Fibroblast of lung (primary cell): ENCODE measurements at regions not wholly inside any gene's neighbourhood (a gene's known extent, or its start where the extent isn't known, plus 50 kb on each side); places are given as distances from the start of the nearest gene placed in this dataset.

Source experiments
- DNase-seq, 2 donors: peaks; one replicate each; pipeline versions ENCODE4 v3.0.0 to v3.0.0-alpha.2; 2010; ENCODE audit warnings: low read depth in 2 of 2
- H2AFZ ChIP-seq: 2 replicates; pipeline ENCODE4 v1.5.1; 2012; ENCODE audit warnings: low read length, control low read depth, inconsistent platforms
- H3K27ac ChIP-seq: 2 replicates; pipeline ENCODE4 v1.5.1; 2011; ENCODE audit warnings: low read length, control low read depth; ENCODE audit not compliant: insufficient read depth
- H3K27me3 ChIP-seq: 2 replicates; pipeline ENCODE4 v1.5.1; 2011; ENCODE audit warnings: mild to moderate bottlenecking, low read length; ENCODE audit not compliant: control insufficient read depth, insufficient read depth
- H3K36me3 ChIP-seq: 2 replicates; pipeline ENCODE4 v1.5.1; 2011; ENCODE audit warnings: low read length; ENCODE audit not compliant: control insufficient read depth, insufficient read depth
- H3K4me1 ChIP-seq: 2 replicates; pipeline ENCODE4 v1.5.1; 2011; ENCODE audit warnings: low read length; ENCODE audit not compliant: control insufficient read depth, insufficient read depth; ENCODE audit errors: extremely low read depth
- H3K4me2 ChIP-seq: 2 replicates; pipeline ENCODE4 v1.5.1; 2011; ENCODE audit warnings: low read length, control low read depth; ENCODE audit not compliant: insufficient read depth; ENCODE audit errors: extremely low read depth
- H3K4me3 ChIP-seq, 4 experiments: fragments of 200-600 bp in 1 of 4; sonication (generic) in 1 of 4; replicated peaks in 1 of 4; 2 replicates each; pipeline ENCODE4 v1.5.1; 2011 to 2016; ENCODE audit warnings: low read length in 4 of 4, low read depth in 3 of 4, mild to moderate bottlenecking in 3 of 4, control low read depth in 2 of 4, inconsistent platforms in 1 of 4, mixed read lengths in 1 of 4; ENCODE audit not compliant: insufficient read depth in 1 of 4; ENCODE audit errors: control extremely low read depth in 1 of 4
- H3K79me2 ChIP-seq: 2 replicates; pipeline ENCODE4 v1.5.1; 2012; ENCODE audit warnings: mild to moderate bottlenecking, low read length, inconsistent platforms; ENCODE audit not compliant: control insufficient read depth, insufficient read depth
- H3K9ac ChIP-seq: 2 replicates; pipeline ENCODE4 v1.5.1; 2011; ENCODE audit warnings: mild to moderate bottlenecking, low read length, control low read depth; ENCODE audit not compliant: insufficient read depth
- H3K9me3 ChIP-seq: 2 replicates; pipeline ENCODE4 v1.5.1; 2012; ENCODE audit warnings: low read depth, low read length; ENCODE audit not compliant: control insufficient read depth, insufficient read depth
- H4K20me1 ChIP-seq: 2 replicates; pipeline ENCODE4 v1.5.1; 2011; ENCODE audit warnings: low read length; ENCODE audit not compliant: control insufficient read depth, insufficient read depth; ENCODE audit errors: extremely low read depth
- CTCF ChIP-seq, 2 donors: IDR thresholded peaks in 1 of 2; conservative IDR thresholded peaks in 1 of 2; 1 replicate in 1 of 2; 2 replicates in 1 of 2; pipeline ENCODE4 v1.5.1; 2011 to 2012; ENCODE audit warnings: low read length in 2 of 2, control low read depth in 1 of 2, inconsistent platforms in 1 of 2, low read depth in 1 of 2, mild to moderate bottlenecking in 1 of 2
- EZH2 ChIP-seq: IDR thresholded peaks from 2 replicates; pipeline ENCODE4 v1.5.1; 2012; ENCODE audit warnings: low read length, control low read depth, mild to moderate bottlenecking; ENCODE audit errors: missing control alignments

DNA sequence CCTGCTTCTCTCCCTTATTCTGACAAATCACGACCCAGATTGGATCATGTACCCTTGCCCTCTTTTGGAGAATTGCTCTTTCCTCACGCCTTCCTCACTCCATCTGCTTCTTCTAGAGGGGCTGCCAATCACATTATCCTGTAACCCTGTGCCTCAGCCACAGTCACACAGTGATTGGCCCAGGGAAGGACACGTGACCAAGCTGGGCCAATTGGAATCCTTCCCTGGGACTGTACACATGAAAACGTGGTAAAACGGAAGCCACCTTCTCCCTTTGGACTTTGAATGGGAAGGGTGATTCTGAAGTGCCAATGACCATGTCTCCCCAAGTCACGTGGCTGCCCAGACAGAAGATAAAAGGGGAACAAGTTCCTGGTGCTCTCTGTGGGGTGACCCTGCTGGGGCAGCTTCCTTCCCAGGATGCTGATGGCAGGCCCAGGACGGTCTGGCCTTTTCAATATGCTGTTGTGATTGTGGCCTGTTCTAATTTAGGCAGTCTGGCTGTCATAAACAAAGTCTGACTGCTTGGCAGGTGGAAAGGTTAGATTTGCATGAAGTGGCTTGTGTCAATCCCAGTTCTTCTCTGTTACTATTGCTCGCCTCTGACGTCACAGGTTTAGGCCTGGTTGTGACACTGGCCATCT lies 92.9 kb downstream of the UBIAD1 start:
- TF ChIP-seq CTCF (conservative IDR thresholded peaks at IDR 0.05 in 1 of 2, IDR thresholded peaks at IDR 0.05 in 1 of 2; ENCODE audit: low read depth in 1 of 2, low read length in 2 of 2) (no peak), EZH2 (no peak)
- Histone ChIP-seq H4K20me1 (no peaks in the 10 kb centered on the region), H3K9ac (no peak overlapping the region), H3K4me3 (no peak overlapping the region), H3K4me1 (no peaks in the 10 kb centered on the region), H3K27ac (no peak overlapping the region), H3K36me3 (no peaks in the 10 kb centered on the region), H2AFZ (no peak overlapping the region), H3K79me2 (no peaks in the 10 kb centered on the region), H3K27me3 (no peaks in the 10 kb centered on the region), H3K9me3 (no peaks in the 10 kb centered on the region), H3K4me2 (no peak overlapping the region)
- DNase-seq, result no peak

DNA sequence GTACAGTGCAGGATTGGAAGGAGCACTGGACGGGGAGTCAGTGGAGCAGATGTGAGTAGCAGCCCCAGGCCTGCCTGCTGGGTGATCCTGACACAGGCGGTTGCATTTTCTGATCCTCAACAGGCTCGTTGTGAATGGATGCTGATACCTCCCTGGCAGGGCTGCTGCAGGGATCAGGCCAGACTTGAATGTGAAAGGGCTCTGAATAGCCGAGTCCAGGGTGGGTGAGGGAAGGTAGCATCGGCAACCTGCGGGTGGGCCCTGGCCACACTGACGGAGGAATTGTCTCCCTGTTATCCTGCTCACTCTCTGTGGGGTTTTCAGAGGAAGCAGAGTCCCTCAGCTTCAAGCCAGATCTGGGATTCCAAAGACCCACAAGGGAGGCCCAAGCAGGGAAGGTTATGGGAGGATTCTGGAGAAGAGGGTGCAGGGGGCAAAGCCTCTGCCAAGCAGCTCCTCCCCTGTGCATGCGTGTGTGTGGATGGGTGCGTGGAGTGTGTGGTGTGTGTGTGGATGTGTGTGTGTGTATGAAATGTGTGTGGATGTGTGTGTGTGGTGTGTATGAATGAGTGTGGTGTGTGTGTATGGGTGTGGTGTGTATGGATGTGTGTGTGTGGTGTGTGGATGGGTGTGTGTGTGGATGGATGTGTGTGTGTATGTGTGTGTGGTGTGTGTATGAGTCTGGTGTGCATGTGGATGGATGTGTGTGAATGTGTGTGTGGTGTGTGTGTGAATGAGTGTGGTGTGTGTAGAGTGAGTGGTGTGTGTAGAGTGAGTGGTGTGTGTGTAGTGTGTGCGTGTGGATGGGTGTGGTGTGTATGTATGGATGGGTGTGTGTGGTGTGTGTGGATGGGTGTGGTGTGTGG lies 100.3 kb downstream of the UBIAD1 start:
- Histone ChIP-seq H3K9ac (no peak overlapping the region), H3K27ac (no peak overlapping the region), H3K4me2 (no peak overlapping the region), H3K79me2 (no peaks in the 10 kb centered on the region), H3K4me1 (no peaks in the 10 kb centered on the region), H3K4me3 (no peak overlapping the region), H3K27me3 (no peaks in the 10 kb centered on the region), H3K36me3 (no peaks in the 10 kb centered on the region), H4K20me1 (no peaks in the 10 kb centered on the region), H3K9me3 (no peaks in the 10 kb centered on the region), H2AFZ (no peak overlapping the region)
- TF ChIP-seq CTCF (conservative IDR thresholded peaks at IDR 0.05 in 1 of 2, IDR thresholded peaks at IDR 0.05 in 1 of 2; ENCODE audit: low read depth in 1 of 2, low read length in 2 of 2), result no peak
- TF ChIP-seq EZH2, result no peak
- no peak for DNase-seq

- no peaks in the 10 kb centered on the region for H3K9me3 ChIP-seq
- H3K27me3 ChIP-seq, result no peaks in the 10 kb centered on the region
Measured at GRCh38 chr1:11373895-11374747, 101.1 kb downstream of the UBIAD1 start.

More at GRCh38 chr1:11373895-11374747, 101.1 kb downstream of the UBIAD1 start:
- TF ChIP-seq EZH2, result no peak
- TF ChIP-seq CTCF (conservative IDR thresholded peaks at IDR 0.05 in 1 of 2, IDR thresholded peaks at IDR 0.05 in 1 of 2; ENCODE audit: low read depth in 1 of 2, low read length in 2 of 2), result no peak
- no peaks in the 10 kb centered on the region for H3K79me2 ChIP-seq
- no peak for DNase-seq
- H2AFZ ChIP-seq, result no peak overlapping the region
- no peaks in the 10 kb centered on the region for H3K4me1 ChIP-seq
- H3K9ac ChIP-seq, result no peak overlapping the region
- no peaks in the 10 kb centered on the region for H4K20me1 ChIP-seq
- no peak overlapping the region for H3K4me3 ChIP-seq
- no peaks in the 10 kb centered on the region for H3K36me3 ChIP-seq
- H3K4me2 ChIP-seq, result no peak overlapping the region
- H3K27ac ChIP-seq, result no peak overlapping the region
